Activated effector memory CD4-positive, alpha-beta T cell treated with Interleukin-2 at 50 U/mL for 16 hours (primary cell): ENCODE measurements at regions not wholly inside any gene's neighbourhood (a gene's known extent, or its start where the extent isn't known, plus 50 kb on each side); places are given as distances from the start of the nearest gene placed in this dataset.

Experiments used
- DNase-seq: peaks from one replicate; pipeline ENCODE4 v3.0.0-alpha.2; 2020

- DNase-seq, result no peak
These were observed 315.1 kb upstream of the CBLB start for GRCh38 chr3:106183762-106184391.

DNA sequence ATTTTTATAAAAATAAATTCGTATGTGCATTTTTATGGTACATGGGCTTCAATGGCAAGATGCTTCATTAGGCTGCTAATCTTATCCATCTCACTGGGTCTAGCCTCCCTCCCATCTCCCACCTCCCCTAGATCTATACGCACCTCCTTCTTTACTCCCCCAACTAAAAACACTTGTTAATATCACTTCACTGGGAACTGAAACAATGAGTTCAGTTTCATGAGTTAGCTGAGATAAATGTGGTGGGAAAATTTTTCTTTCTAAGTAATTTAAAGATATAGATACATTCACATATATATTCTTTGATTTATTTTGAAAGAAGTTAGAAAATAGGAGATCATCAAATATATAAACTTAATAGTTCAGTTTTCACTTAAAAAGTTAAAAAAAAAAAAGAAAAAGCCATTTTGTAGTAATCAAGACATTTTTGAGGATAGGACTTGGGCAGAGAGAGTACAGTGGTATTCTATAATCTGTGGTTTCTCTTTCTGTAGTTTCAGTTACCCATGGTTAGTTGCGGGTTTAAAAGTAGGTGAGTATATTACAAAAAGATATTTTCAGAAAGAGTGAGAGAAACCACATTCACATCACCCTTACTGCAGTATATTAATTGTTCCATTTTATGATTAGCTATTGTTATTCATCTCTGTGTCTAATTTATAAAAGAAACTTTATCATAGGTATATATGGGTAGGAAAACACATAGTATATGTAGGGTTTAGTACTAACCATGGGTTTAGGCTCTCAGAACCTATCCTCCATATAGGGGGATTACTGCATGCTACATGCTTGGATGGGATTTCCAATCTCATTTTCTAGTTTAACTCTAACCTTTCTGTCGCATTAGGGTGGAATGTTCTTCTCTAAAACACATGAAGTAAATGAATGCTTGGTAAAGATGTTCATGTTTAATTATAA, 316.0 kb upstream of the CBLB start:
- DNase-seq, result no peak

DNA sequence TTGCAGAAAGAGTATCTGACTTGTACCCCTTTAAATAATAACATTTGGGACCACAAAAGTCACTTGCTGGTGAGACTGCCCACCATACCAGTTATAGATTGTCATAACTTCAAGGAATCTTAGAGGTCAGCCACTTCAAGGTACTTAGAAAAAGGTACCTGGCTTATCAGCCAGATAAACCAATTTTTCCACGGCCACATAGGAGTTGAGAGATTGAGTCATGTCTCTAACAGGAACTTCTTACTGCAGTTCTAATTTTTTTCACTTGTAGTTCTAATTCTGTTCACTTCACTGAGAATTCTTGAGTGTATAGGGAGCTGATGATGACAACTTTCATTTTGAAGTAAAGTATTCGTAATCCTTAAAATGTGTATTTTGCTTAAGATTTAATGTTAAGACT, 317.1 kb upstream of the CBLB start:
- no peak for DNase-seq

DNA sequence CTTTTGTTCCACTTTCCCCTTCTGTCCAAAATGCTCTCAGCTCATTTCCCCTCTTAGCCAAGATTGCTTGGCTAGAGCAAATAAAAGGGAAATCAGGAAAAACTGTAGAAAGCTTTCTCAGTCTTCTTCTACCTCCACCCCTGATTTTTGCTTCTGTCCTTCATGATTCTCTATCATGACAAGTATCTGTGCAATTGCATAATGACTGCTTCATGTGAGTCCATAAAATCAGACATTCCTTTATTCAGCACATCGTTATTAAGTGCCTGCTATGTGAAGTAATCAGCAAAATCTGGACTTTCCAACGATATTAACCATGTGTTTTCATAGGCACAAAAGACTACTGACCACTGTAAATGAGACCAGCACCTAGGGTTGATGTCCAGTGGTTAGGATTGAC, 321.5 kb upstream of the CBLB start:
- no peak for DNase-seq

DNA sequence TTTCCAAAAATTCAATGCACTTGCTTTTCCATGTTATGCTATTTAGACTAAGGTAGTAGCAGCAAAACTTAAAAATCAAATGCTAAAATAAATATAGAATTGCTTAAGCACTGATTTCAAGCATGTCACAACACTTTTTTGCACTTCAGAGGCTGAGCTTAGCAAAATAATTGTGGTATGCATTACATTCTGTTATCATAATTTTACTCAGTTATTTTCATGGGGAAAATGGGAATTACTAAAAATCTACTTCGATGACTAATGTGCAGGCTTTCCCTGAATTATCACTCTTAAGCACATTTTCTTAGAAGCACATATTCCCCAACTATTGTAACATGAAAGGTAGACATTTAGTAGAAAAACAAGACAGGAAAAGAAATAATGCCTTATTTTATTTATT, 322.4 kb upstream of the CBLB start:
- DNase-seq, result no peak

DNA sequence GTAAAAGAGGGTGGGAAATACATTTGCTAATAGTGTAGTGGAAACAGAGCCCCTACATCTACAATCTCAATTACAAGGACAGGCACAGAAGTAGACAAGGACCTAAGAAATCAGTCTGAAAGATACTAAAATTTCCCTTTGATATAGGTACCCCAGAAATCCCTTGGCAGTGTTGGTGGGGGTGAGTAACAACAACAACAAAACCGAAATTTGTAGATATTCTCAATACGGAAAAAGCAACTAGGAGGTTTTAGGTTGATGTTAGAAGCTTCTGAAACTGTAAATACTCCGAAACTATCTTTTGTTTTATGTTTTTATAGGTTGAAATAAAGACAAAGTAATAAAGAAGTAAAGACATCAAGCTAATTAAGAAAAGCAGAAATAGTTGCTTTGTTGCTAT, 323.1 kb upstream of the CBLB start:
- no peak for DNase-seq

DNA sequence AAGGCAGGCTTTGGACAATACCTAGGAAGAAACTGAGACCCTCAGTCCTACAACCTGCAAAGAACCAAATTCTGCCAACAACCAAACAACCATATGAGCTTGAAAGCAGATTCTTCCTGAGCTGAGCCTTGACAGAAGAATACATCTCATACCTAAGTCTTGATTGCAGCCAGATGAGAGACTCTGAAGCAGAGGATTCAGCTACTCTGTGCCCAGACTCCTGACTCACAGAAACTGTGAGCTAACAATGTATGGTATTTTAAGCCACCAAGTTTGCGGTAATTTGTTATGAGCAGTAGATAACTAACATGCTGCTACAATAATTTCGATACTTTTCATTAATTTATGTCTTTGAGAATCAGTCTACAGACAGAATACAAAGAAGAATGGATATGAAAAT, 325.1 kb upstream of the CBLB start:
- no peak for DNase-seq

DNA sequence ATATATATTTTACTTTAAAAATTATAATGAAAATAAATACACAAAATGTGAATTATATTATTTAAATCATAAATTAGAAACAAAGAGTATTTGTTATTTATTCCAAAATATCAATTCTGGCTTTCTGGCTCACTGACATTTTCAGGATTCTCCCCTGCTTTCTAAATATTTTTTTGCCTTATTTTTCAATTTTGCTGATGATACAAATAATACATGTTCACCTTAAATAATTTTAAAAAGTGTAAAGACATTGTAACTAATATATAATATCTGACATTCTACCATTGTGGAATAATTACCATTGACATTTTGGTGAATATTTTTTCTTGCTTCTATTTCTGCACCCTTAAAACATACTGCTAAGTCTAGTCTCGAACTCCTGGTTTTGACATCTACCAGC, 325.9 kb upstream of the CBLB start:
- DNase-seq, result no peak

DNA sequence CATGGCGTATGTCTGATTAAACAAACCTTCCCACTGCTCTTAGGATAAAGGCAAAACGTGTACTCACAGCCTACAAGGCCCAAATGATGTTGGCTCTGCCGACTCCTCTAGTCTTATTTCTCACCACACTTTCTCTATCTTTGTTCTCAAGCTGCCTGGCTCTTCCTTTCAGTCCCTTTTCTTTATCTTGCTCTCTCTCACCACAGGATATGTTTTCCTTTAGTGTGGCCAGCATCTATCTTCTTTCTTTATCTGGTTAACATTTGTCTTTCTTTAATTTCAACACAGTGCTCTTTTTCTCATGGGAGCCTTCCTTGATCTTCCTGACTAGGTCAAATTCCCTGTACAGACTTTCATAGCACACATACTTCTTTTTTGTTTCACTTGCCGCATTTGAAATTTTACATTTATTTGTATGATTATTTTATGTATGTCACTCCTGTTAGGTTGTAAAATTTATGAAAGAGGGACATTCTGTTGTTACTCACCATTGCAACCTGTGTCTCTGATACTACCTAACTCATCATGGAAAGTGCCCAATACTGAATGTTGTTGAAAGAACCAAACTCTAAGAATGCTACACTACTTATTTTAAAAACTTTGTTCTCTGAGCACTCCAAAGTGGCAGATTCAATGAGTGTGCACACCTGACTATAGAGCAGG, 328.9 kb upstream of the CBLB start:
- no peak for DNase-seq

DNA sequence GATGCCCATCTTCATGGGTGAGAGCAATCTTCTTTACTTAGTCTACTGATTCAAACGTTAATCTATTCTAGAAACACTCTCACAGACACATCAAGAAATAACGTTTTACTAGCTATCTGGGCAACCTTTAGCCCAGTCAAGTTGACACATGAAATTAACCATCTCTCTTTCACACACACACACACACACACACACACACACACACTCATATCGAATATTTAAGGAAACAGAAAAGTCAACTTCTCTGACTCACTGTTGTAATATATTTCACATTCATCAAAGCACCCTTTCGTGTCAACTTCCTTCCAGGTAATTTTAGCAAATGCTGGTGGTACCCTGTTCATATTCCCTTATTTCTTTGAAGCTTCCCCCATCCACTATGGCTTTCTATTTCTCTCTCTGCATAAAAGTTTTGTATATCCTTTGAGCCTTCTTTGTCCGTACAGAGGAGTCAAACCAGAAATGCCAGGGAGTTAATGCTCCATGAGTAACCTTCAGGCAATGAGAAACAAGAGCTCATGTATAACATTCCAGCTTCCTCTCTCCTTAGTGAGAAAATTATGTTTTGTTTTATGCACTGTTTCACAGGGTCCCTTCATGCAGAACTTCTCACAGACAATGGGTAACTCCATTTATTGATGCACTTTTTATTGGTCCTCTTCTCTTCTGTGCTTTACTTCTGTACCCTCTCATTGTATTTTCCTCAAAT, 335.5 kb upstream of the CBLB start:
- DNase-seq, result no peak

- DNase-seq, result no peak
These were observed 337.3 kb upstream of the CBLB start for GRCh38 chr3:106206146-106206545.

GRCh38 chr3:106206613-106207012, 337.8 kb upstream of the CBLB start:
- DNase-seq, result no peak

- no peak for DNase-seq
These were observed 339.4 kb upstream of the CBLB start for GRCh38 chr3:106208251-106208650.

- no peak for DNase-seq
These were observed 340.2 kb upstream of the CBLB start for GRCh38 chr3:106208967-106209366.

GRCh38 chr3:106209482-106209881, 340.7 kb upstream of the CBLB start:
- DNase-seq, result no peak

DNA sequence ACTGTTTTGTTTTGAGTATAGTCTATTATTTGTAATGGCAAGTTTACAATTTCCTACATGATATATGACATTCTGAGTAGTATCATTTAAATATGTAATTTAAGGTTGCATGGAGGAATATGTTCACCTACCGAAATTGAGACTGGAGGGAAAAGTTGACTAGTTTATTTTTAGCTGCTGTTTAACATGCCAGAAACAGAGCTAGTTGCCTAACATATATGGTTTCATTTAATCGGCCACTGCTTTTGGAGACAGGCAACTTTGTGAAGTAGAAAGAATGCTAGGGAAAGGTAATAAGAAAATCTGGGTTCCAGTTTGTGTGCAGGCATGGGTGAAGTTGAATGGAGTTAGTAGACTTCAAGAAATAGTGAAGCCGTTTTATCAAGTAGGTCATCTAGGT, 342.1 kb upstream of the CBLB start:
- no peak for DNase-seq

DNA sequence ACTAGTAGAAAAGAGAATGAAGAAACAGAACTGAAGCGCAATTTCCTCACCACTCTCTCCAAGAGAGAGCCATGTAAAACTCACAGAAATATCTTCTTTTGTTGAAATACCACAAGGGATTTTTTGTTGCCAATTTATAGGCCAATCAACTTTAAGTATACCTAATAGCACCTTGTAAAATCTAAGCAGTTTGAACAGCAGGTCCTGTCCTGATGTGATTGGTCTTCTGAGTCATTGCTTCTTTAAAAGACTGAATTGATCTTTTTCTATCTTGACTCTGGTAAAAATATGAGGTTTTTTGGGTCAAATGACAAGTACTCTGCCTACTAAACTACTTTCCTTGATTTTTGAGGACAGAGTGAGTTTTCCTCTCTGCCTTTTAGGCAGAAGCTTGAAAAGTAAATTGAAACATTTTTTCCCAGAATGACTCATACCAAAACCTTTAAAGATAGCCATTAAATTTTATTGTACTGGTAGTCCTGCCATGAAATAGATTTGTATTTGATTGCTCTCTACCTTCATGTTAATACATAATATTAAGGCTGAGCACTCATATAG, 343.9 kb upstream of the CBLB start:
- no peak for DNase-seq

DNA sequence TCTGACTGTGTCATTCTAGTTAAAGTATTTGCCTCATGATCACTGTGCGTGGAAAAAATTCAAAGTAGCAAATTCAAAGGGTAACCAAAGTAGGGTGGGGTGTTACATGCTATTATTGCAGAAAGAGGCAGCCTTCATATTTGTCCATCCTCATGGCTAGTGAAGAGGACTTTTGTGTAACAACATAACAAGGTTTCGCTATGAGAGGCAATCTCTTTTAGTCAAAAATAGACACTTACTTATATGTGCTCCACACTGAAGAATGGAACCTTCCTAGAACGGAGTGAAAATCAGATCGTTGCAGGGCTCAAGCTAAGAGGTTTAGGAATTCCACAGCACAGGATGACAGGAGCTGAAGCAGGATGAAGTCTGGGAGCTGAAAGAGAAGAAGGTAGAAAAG, 345.1 kb upstream of the CBLB start:
- DNase-seq, result no peak

GRCh38 chr3:106214641-106215040, 345.8 kb upstream of the CBLB start:
- DNase-seq, result no peak

GRCh38 chr3:106215047-106215446, 346.2 kb upstream of the CBLB start:
- no peak for DNase-seq

- no peak for DNase-seq
These were observed 348.9 kb upstream of the CBLB start for GRCh38 chr3:106217745-106218144.

- no peak for DNase-seq
These were observed 358.3 kb upstream of the CBLB start for GRCh38 chr3:106227068-106227467.

GRCh38 chr3:106228271-106228670, 359.5 kb upstream of the CBLB start:
- no peak for DNase-seq
